ENCODE measurements at regions not wholly inside any gene's neighbourhood (a gene's known extent, or its start where the extent isn't known, plus 50 kb on each side); places are given as distances from the start of the nearest gene placed in this dataset.

- TF ChIP-seq EZH2 (IDR thresholded peaks at IDR 0.05; ENCODE audit: borderline replicate concordance, low read depth, low read length, poor library complexity, severe bottlenecking) (no peak), CTCF (conservative IDR thresholded peaks at IDR 0.05; ENCODE audit: low read depth, low read length) (no peak)
Measured at GRCh38 chr4:15171725-15172124, 169.4 kb downstream of the CPEB2 start.

Data from A673 (cell line).